Activated naive CD4-positive, alpha-beta T cell treated with anti-CD3 and anti-CD28 coated beads, Interleukin-2, amount 50 U/mL, for 16 hours (primary cell): ENCODE measurements at regions not wholly inside any gene's neighbourhood (a gene's known extent, or its start where the extent isn't known, plus 50 kb on each side); places are given as distances from the start of the nearest gene placed in this dataset.
"Not testable (repeated sequence)": the region's sequence is repeated elsewhere in the genome, so short reads cannot be mapped to it uniquely, and the experiment has no call there.

Source experiments
- DNase-seq: peaks from one replicate; pipeline ENCODE4 v3.0.0-alpha.2; 2020

GRCh38 chr17:36695710-36696109 is 94.3 kb downstream of the MRM1 start:
- not testable (repeated sequence) for DNase-seq

- DNase-seq = no peak
Measured at GRCh38 chr17:36696805-36697204, 95.4 kb downstream of the MRM1 start.

DNA sequence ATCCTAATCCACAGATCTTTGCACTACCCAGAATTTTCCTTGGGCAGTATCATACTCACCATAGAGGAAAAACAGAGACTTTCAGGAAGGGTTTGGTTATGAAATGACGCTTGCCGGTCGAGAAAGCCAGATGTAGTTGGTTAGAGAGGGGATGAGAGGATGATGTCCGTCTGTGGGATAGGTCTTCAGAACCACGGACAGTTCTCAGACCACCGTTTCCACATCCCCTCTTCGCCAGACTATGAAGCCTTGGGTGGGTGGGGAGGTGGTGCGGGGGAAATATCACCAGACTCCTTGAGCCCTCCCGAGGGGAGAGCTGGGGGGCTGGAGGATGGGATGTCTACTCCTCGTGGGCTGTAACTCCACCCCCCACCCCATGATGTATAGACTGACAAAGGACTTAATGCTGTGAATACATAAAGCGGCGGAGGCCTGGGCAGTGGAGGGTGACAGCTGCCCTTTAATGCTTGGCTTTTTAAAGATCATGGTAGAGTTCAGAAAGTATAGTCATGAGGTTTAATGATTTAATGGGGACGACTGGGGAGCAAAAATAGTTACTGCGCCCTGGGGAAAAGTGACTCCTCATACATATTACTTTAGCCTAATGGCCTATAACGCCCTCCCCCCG is 96.6 kb downstream of the MRM1 start:
- no peak for DNase-seq

DNA sequence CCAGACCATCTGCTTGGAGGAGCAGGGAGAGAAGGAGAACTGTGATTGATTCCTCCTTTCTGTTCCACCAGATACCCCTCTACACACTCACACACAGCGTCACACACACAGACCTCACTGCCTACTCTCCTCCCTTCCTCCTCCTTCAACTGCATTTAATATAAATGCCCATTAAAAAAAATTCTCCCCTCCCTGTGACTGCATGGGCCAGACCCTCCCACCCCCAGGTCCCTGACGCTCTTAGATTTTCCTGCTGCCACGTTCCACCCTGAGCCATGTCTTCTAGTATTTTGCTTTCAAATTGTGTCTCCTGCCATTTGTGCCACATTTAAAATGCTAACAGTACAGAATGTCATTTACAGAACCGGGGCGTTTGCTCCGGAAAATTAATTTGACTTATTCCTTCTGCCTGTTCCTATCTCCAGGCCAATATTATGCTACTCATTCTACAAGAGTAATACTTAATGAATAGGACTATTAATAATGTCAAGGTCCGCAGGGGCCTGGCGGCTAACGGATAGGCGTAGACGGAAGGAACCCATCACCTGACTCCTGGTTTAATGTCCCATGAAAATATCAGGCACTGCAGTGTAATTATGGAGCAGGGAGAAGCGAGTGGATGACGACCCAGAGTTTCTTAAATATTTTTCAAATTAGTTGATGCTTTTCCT is 100.2 kb downstream of the MRM1 start:
- no peak for DNase-seq

GRCh38 chr17:36702636-36703035 is 101.3 kb downstream of the MRM1 start:
- DNase-seq = no peak

GRCh38 chr17:36703860-36704266 is 102.5 kb downstream of the MRM1 start:
- DNase-seq = peak; percentile 50

GRCh38 chr17:36705283-36705795 is 104.0 kb downstream of the MRM1 start:
- DNase-seq = no peak

DNA sequence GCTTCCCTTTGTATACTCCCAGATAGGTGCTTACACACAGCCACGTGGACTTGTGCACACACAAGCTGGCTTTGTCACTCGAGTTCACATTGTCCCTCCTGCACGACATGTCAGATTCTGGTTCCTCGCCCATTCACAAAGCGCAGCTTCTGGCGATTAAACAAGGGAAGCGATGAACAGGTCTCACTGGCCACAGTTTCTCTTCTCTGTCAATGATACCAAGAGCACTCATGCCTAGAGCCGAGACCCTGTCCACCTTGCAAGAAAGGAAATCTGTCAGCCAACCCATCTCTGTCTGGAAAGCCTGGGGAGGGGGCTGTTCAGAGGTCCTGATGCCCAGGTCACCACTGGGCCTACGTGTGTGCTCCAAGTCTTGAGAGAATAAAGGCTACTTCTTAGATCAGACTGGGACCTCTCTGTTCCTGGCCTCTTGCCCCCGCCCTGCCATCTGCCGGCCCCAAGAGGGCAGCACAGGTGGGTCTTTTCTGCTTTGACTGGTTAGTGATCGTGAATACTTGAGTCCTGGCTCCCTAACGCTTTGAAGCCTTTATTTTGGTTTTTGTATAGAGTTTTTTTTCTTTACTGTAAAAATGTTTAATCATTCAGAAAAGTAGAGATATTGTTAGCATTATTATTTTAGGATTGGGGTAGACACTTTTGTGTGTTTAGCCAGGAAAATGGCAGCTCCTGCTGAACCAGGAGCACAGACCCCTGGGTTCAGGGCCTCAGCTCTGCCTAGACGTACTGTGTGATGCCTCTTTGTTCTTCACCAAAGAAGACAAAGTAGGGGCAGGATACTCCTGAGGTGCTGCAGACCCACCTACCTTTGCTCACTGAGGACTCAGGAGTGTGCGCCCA is 104.7 kb downstream of the MRM1 start:
- DNase-seq = peak; percentile 57

DNA sequence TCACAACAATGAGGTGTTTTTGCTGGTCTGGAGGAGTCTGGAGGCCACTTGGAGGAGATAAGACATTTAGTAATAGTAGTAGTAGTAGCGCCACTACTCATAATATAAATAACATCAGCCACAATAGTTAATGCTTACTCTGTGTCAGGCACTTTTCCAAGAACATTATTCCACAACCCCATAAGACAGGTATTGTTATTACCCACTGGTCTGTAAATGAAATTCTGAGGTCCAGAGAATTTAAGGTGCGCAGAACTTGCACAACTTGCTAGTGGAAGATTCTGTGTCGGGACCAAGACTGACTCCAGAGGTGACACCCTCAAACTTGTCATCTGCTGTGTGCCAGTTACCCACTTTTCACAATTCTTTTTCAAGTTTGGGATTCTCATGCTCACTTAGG is 106.5 kb downstream of the MRM1 start:
- no peak for DNase-seq

GRCh38 chr17:36714789-36715188 is 113.4 kb downstream of the MRM1 start:
- DNase-seq = no peak

DNA sequence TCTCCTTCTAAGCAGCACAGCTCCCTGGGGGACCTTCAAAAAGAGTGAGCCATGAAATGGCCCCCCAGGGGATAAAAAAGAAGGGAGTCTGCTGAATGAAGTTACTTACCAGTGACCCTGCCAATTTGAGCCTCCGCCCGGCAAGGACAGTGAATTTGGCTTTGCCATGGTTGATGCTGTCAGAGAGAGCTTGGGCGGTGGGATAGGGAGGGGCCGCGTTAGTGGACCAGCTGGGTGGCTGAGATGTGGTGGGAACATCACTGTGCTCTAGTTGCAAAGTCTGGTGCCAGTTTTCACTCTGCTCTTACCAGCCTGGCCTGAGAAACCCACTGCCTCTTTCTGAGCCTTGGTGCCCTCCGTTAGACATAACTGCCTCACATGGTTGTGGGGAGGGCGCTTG is 114.6 kb downstream of the MRM1 start:
- DNase-seq = no peak

DNA sequence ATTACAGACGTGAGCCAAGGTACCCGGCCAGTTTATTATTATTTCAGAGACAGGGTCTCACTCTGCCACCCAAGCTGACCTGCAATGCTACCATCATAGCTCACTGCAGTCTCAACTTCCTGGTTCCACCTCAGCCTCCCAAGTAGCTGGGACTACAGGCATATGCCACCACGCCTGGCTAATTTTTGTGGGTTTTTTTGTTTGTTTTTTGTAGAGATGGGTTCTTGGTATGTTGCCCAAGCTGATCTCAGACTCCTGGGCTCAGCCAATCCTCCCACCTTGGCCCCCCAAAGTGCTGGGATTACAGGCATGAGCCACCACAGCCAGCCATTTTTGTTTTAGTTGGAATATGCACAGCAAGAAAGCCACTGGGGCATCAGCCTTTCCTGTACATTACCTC is 115.7 kb downstream of the MRM1 start:
- no peak for DNase-seq

DNA sequence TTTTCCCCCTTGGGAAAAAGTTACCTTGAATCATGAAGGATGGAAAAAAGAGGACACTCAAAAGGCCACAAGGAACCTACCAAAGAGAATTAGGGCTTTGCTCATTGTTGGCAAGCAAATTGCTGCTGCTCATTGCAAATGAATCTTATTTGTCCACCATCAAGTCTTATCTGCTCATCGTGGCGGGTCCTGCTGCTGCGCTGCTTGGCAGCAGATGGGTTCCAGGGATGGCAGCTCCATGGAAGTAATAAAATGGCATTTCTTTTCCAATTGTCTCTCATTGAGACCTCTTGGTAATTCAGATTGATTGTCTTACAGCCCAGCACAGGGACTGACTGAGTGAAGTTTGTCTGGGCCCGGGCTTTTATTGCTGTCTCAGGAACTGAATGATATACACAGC is 118.7 kb downstream of the MRM1 start:
- DNase-seq = no peak

DNA sequence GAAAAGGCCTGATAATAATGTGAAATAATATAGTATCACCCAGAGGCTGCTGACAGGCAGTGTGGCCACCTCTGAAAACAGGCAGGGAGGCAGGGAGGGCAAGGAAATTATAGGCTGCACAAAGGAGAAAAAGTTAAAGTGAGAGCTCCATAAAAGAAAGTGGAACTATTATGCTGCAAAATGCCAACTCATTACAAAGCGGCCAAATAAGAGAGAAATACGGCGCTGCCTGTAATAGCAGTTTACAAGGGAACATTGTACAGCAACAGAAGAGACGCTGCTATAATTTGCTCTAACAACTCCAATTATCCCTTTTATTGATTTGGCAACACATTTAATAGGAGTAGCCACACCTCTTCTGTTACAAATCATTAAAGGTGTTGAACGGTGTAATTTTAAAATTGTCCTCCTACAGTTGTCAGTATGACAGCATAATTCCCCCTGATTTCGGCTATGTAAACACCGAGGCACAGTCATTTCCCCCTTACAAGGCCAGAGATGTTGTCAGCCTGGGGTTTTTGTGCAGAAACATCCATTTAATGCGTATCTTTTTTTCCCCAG is 120.3 kb downstream of the MRM1 start:
- DNase-seq = peak; percentile 50

GRCh38 chr17:36722121-36722902 is 120.9 kb downstream of the MRM1 start:
- DNase-seq = peak; percentile 85

DNA sequence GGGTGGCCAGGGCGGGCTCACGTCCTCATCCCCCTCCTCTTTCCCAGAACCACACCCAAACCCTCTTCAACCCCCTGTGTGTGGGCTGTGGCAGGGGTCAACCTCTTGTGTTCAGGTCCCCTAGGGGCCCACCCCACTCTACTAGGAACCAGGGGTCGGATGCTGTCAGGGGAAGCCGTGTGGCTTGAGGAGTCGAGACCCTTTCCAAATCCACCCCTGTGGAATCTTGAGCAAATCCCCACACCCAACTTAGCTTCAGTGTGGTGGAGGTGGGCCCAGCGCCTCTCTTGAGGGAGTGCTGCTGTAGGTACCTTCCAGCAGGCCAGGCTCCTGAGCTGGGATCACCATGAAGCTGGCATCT is 121.5 kb downstream of the MRM1 start:
- DNase-seq = no peak

DNA sequence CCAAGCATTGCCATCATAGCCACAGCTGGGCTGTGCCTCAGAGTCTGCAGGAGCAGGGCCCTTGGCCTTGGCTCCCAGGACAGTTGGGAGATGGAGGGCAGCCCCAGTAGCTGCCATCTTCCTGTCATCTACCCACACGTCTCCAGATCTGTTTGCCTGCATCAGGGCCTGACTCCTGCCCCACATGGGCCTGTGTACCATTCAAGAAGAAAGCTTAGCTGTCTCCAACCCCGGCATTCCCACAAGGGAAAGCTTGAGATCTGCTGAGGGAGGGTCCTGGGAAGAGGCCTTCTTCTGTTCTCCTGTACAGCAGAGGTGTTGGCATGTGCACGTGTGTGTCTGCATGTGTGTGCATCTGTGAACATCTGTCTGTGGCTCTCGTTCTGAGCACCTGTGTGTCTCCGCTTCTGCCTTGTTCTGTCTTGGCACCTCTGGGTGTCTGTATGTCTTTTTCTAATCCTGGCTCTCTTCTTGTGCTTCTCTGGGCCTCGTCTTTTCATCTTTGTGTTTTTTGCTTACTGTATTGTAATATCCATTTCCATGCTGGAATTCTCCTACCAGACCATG is 122.2 kb downstream of the MRM1 start:
- DNase-seq = no peak

- no peak for DNase-seq
Measured at GRCh38 chr17:36726199-36726598, 124.8 kb downstream of the MRM1 start.

- no peak for DNase-seq
Measured at GRCh38 chr17:36727052-36727451, 125.7 kb downstream of the MRM1 start.

DNA sequence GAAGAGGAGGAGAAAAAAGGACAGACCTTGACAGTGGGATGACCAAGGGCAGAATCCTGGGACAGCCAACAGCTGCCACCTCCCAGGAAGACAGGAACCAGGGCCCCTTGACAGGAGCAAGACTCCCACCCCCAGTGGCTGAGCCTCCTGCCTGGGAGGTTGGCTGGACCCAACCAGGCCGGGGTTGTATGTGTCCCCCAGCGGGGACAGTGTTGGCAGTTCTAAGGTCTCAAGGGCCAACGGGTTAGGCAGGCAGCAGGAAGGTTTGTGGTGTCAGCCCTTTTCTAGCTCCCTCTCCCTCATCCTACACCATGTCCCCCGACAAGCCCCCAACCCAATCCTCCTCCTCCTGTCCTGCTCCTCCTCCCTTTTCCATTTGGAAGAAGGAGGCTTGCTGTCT is 126.2 kb downstream of the MRM1 start:
- DNase-seq = no peak

DNA sequence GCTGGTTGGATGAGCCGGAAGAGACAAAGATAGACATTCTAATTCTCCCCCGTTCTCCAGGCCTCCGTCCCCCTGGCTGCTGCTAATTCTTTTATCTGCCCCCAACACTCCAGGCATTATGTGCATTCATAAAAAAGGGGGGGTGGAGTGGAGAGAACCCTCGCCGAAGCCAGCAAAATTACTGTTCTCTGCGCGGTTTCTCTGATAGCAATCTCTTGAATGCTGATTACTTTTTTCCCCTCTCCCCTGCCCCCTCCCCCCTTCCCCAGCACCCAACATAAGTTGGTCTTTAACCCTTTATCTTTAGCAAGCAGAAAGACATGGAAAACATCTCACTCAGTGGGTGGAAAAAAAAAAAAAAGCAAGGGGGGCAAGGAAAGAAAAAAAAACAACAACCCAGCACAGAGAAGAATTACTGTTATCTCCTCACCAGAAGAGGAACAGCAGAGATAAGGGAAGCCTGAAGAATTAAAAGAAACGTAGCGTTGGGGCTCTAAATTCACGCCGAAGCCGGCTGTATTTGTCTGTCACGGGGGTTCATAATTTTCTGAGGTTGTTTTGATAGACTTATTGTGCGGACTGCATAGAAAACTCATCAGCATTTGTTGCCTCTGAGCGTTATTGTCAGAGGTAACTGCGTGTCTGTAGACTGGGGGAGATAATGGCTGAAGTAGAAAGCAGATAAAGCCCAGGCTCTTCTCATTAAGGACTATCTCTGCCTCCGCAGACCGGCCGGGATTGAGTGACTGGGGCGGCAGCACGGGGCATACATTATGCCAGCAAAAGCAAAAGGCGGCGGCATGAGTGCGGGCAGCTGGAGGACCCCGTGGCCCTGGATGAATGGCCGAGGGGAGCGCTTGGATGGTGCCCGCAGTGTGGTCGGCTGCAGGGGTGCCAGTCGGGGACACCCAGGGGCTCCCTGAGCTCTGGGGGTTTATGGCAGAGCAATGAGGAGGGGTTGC is 126.9 kb downstream of the MRM1 start:
- peak; percentile 52 for DNase-seq
